ENCODE measurements at regions not wholly inside any gene's neighbourhood (a gene's known extent, or its start where the extent isn't known, plus 50 kb on each side); places are given as distances from the start of the nearest gene placed in this dataset.
A peak's percentile ranks its signal among the peaks of the same experiment; 100 is the strongest.

DNA sequence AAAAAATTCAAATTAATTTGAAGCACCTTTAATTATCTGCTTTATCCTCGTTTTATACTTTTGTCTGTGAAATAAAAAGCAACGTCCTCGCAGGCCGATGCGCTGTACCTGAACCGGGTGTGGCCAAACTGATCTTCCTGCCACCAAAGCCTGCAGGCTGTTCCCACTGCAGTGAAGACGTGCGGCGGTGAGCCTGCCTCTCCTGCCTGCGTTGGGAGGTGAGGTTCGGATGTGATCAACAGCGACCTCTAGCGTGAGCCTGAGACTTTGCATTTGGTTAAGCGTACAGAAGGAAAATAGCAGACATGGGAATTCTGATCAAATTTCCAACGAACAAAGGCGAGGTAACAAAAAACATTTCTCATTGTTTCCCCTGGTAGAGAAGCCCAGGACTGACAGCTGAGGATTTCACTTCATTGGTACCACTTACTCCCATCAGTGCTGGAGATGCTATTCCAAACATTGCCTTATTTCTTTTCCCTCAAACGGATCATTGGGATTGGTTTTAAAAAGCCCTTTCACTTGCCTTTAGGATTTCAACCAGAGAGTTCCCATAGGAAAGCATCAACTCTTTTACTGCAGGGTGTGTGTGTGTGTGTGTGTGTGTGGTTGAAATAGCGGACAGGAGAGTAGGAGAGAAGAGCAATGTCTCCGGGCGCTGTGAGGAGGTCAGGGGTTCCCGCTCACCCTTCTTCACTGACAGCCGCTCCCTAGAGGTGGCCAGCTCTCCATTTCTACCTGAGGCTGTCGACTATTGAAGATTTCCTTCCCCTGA is 56.6 kb upstream of the CCN6 start:
- H3K36me3 ChIP-seq (ENCODE audit: control insufficient read depth in 2 of 2, insufficient read depth in 2 of 2, low read length in 2 of 2): no peaks in the 10 kb centered on the region
- H3K27me3 ChIP-seq (ENCODE audit: control insufficient read depth in 1 of 2, insufficient read depth in 2 of 2, low read length in 2 of 2): no peaks in the 10 kb centered on the region
- peak overlapping the region; percentile 22 to 44 for H3K4me3 ChIP-seq (ENCODE audit: low read length in 2 of 2)
- H3K27ac ChIP-seq (ENCODE audit: low read length): no peak overlapping the region
- H3K9ac ChIP-seq (ENCODE audit: low read length in 2 of 2): no peak overlapping the region
- H3K9me3 ChIP-seq (ENCODE audit: control insufficient read depth in 2 of 2, low read length in 2 of 2): no peaks in the 10 kb centered on the region
- H3K4me1 ChIP-seq (ENCODE audit: control insufficient read depth, insufficient read depth, low read length): peaks cover 9% of the 10 kb centered on the region

- H3K36me3 ChIP-seq (ENCODE audit: control insufficient read depth in 2 of 2, insufficient read depth in 2 of 2, low read length in 2 of 2): no peaks in the 10 kb centered on the region
- peak overlapping the region in 1 of 2 donors; percentile 44 for H3K4me3 ChIP-seq (ENCODE audit: low read length in 2 of 2)
- H3K27ac ChIP-seq (ENCODE audit: low read length): no peak overlapping the region
- H3K9me3 ChIP-seq (ENCODE audit: control insufficient read depth in 2 of 2, low read length in 2 of 2): no peaks in the 10 kb centered on the region
- no peak overlapping the region for H3K9ac ChIP-seq (ENCODE audit: low read length in 2 of 2)
- no peaks in the 10 kb centered on the region for H3K27me3 ChIP-seq (ENCODE audit: control insufficient read depth in 1 of 2, insufficient read depth in 2 of 2, low read length in 2 of 2)
- peaks cover 9% of the 10 kb centered on the region for H3K4me1 ChIP-seq (ENCODE audit: control insufficient read depth, insufficient read depth, low read length)
These were observed 56.1 kb upstream of the CCN6 start for GRCh38 chr6:111997853-111998208.

- H3K27me3 ChIP-seq (ENCODE audit: control insufficient read depth in 1 of 2, insufficient read depth in 2 of 2, low read length in 2 of 2): no peaks in the 10 kb centered on the region
- no peak overlapping the region for H3K4me3 ChIP-seq (ENCODE audit: low read length in 2 of 2)
- no peaks in the 10 kb centered on the region for H3K36me3 ChIP-seq (ENCODE audit: control insufficient read depth in 2 of 2, insufficient read depth in 2 of 2, low read length in 2 of 2)
- H3K4me1 ChIP-seq (ENCODE audit: control insufficient read depth, insufficient read depth, low read length): peaks cover 10% of the 10 kb centered on the region
- no peaks in the 10 kb centered on the region for H3K9me3 ChIP-seq (ENCODE audit: control insufficient read depth in 2 of 2, low read length in 2 of 2)
- no peak overlapping the region for H3K9ac ChIP-seq (ENCODE audit: low read length in 2 of 2)
- H3K27ac ChIP-seq (ENCODE audit: low read length): no peak overlapping the region
These were observed 51.6 kb upstream of the CCN6 start for GRCh38 chr6:112002307-112002706.
